Middle frontal gyrus (tissue), 1 donor: ENCODE measurements at regions not wholly inside any gene's neighbourhood (a gene's known extent, or its start where the extent isn't known, plus 50 kb on each side); places are given as distances from the start of the nearest gene placed in this dataset.

ENCODE experiments used
- DNase-seq: peaks from one replicate; pipeline ENCODE4 v3.0.0-alpha.2; 2015; ENCODE audit warnings: low spot score; ENCODE audit errors: extremely low spot score

- DNase-seq: peak; percentile 58
Observed at GRCh38 chr13:108005231-108005630, 210.1 kb downstream of the LIG4 start.

GRCh38 chr13:108003626-108004025 lies 211.7 kb downstream of the LIG4 start:
- no peak for DNase-seq

GRCh38 chr13:108000998-108001397 lies 214.3 kb downstream of the LIG4 start:
- no peak for DNase-seq

GRCh38 chr13:107999751-108000150 lies 215.6 kb downstream of the LIG4 start:
- DNase-seq: no peak

- DNase-seq: no peak
Observed at GRCh38 chr13:107994137-107994536, 221.2 kb downstream of the LIG4 start.

- DNase-seq: no peak
Observed at GRCh38 chr13:107993239-107993949, 221.9 kb downstream of the LIG4 start.

- no peak for DNase-seq
Observed at GRCh38 chr13:107992542-107992941, 222.8 kb downstream of the LIG4 start.

GRCh38 chr13:107977071-107977574 lies 238.2 kb downstream of the LIG4 start:
- no peak for DNase-seq

- DNase-seq: no peak
Observed at GRCh38 chr13:107976628-107977027, 238.7 kb downstream of the LIG4 start.

GRCh38 chr13:107974409-107974808 lies 240.9 kb downstream of the LIG4 start:
- DNase-seq: no peak

GRCh38 chr13:107969546-107969945 lies 245.8 kb downstream of the LIG4 start:
- no peak for DNase-seq

GRCh38 chr13:107968470-107968869 lies 246.9 kb downstream of the LIG4 start:
- DNase-seq: no peak

GRCh38 chr13:107964395-107964794 lies 250.9 kb downstream of the LIG4 start:
- DNase-seq: no peak

- no peak for DNase-seq
Observed at GRCh38 chr13:107961849-107962608, 253.3 kb downstream of the LIG4 start.

GRCh38 chr13:107960301-107960700 lies 255.0 kb downstream of the LIG4 start:
- DNase-seq: no peak

GRCh38 chr13:107956889-107957288 lies 258.4 kb downstream of the LIG4 start:
- DNase-seq: no peak

- DNase-seq: no peak
Observed at GRCh38 chr13:107942030-107942617, 273.2 kb downstream of the LIG4 start.

- no peak for DNase-seq
Observed at GRCh38 chr13:107941345-107942029, 273.8 kb downstream of the LIG4 start.

- DNase-seq: no peak
Observed at GRCh38 chr13:107937848-107938247, 277.5 kb downstream of the LIG4 start.

- no peak for DNase-seq
Observed at GRCh38 chr13:107931056-107931455, 284.3 kb downstream of the LIG4 start.

GRCh38 chr13:107928762-107929161 lies 286.6 kb downstream of the LIG4 start:
- no peak for DNase-seq

GRCh38 chr13:107927557-107927956 lies 287.8 kb downstream of the LIG4 start:
- no peak for DNase-seq
